ENCODE measurements at regions not wholly inside any gene's neighbourhood (a gene's known extent, or its start where the extent isn't known, plus 50 kb on each side); places are given as distances from the start of the nearest gene placed in this dataset.

DNA sequence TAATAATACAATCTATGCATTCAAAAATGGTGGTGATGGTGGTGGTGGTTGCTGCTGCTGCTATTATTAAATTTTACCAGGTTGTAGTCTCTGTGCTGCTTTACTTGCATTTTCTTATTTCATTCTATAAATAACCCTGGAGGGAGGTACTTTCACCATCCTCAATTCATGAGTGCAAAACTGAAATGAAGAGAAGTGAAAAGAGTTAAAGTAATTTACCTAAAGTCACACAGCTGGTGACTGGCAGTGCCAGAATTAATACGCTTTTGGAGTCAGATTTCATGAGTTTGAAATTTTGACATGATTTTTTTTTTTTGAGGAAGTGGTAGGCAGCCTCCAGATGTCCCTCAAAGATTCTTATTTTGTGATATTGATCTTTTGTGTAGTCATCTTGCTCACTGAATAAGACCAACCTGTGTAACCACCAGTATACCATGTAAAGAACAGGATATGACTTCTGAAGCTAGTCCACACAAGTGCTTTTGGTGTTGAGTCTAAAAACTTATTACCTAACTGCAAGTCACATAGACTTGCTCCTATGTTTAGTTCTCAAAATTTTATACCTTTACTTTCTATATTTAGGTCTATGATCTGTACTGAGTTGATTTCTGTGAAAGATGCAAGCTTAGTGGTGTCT, 218.8 kb downstream of the ZWINT start:
- Histone ChIP-seq H2BK120ac (replicated peaks; ENCODE audit: low read depth, low read length) (no peak overlapping the region), H3K23ac (ENCODE audit: insufficient read length) (no peak overlapping the region), H2AK5ac (ENCODE audit: low read depth, low read length) (no peak overlapping the region), H3K36me3 (ENCODE audit: control insufficient read depth in 2 of 4, insufficient read depth in 4 of 4, low read length in 3 of 4) (no peaks in the 10 kb centered on the region), H3K9me3 (ENCODE audit: insufficient read depth in 2 of 2, low read depth in 1 of 2, low read length in 1 of 2) (no peaks in the 10 kb centered on the region), H3K4ac (replicated peaks; ENCODE audit: insufficient read length, low read depth, low read length) (no peak overlapping the region), H2BK20ac (ENCODE audit: low read length) (no peak overlapping the region), H3K4me2 (ENCODE audit: insufficient read depth in 1 of 2, low read depth in 2 of 2, low read length in 2 of 2) (no peak overlapping the region), H3K14ac (ENCODE audit: insufficient read length) (no peak overlapping the region), H3K27ac (ENCODE audit: low read depth, low read length) (no peak overlapping the region), H3K56ac (replicated peaks; ENCODE audit: insufficient read length, low read depth, low read length) (no peak overlapping the region), H2BK12ac (ENCODE audit: low read depth, low read length) (no peak overlapping the region), H3K27me3 (replicated peaks in 1 of 4; ENCODE audit: control insufficient read depth in 3 of 4, extremely low read depth in 1 of 4, insufficient read depth in 3 of 4, low read length in 3 of 4) (no peaks in the 10 kb centered on the region), H3K79me2 (ENCODE audit: control insufficient read depth in 1 of 2, insufficient read depth in 2 of 2, low read length in 2 of 2) (no peaks in the 10 kb centered on the region), H4K91ac (replicated peaks; ENCODE audit: insufficient read length, low read length) (no peak overlapping the region), H2BK5ac (ENCODE audit: low read depth, low read length) (no peak overlapping the region), H4K20me1 (replicated peaks in 1 of 2; ENCODE audit: control insufficient read depth in 1 of 2, insufficient read depth in 2 of 2, low read length in 2 of 2) (no peaks in the 10 kb centered on the region), H2BK15ac (ENCODE audit: low read length) (no peak overlapping the region), H3K4me1 (replicated peaks in 1 of 4; ENCODE audit: control insufficient read depth in 3 of 4, insufficient read depth in 4 of 4, low read length in 3 of 4) (no peaks in the 10 kb centered on the region), H3K18ac (ENCODE audit: extremely low read depth, low read length) (no peak overlapping the region), H3K23me2 (ENCODE audit: low read depth, low read length) (no peaks in the 10 kb centered on the region), H4K5ac (ENCODE audit: insufficient read length, low read depth, low read length) (no peak overlapping the region), H3K4me3 (ENCODE audit: extremely low read depth in 1 of 4, insufficient read depth in 2 of 4, low read depth in 3 of 4, low read length in 4 of 4) (no peak overlapping the region), H2AFZ (ENCODE audit: low read length) (no peak overlapping the region), H3K9ac (replicated peaks in 1 of 4; ENCODE audit: extremely low read depth in 1 of 4, low read depth in 3 of 4, low read length in 3 of 4) (no peak overlapping the region), H4K8ac (ENCODE audit: extremely low read depth, insufficient read depth, low read length) (no peak overlapping the region), H3K79me1 (ENCODE audit: low read depth, low read length) (no peaks in the 10 kb centered on the region)
- FAIRE-seq: no peak
- DNase-seq (ENCODE audit: low read depth in 1 of 2, low spot score in 2 of 2): no peak
- ChIA-PET CTCF (ENCODE audit: partially characterized antibody) (interaction anchor here (0.7 to 1.2 kb wide), 2 partner anchors 24 to 488 kb away, joined by 3 to 7 read pairs; no protein-coding TSS in a partner anchor), POLR2A (ENCODE audit: partially characterized antibody) (no interaction called here)
- WGBS, 2 experiments (ENCODE audit: extremely low coverage in 1 of 2, insufficient coverage in 1 of 2, insufficient read length in 1 of 2, insufficient replicate concordance in 2 of 2, low coverage in 1 of 2, low lambda C conversion rate in 2 of 2, missing lambda C conversion rate in 1 of 2): 86% methylated on average over 1 of the region's 1 CpG; no CpG with 5 or more reads in 1 of the 2 experiments
- TF ChIP-seq YY1 (IDR thresholded peaks at IDR 0.05; ENCODE audit: low read depth, low read length) (no peak), CTBP2 (IDR thresholded peaks at IDR 0.05; ENCODE audit: borderline replicate concordance, insufficient read depth, insufficient read length, low read length) (no peak), CREB1 (IDR thresholded peaks at IDR 0.05) (no peak), SRF (IDR thresholded peaks at IDR 0.05; ENCODE audit: low read depth, low read length) (no peak), GABPA (IDR thresholded peaks at IDR 0.05; ENCODE audit: borderline replicate concordance, insufficient read depth, low read length) (no peak), EP300 (IDR thresholded peaks at IDR 0.05; ENCODE audit: borderline replicate concordance in 1 of 2, low read depth in 2 of 2, low read length in 2 of 2) (no peak), SIN3A (conservative IDR thresholded peaks at IDR 0.05 in 1 of 2, IDR thresholded peaks at IDR 0.05 in 1 of 2; ENCODE audit: low read depth in 1 of 2, low read length in 2 of 2) (no peak)

All from H1 (cell line).